Astrocyte (in vitro differentiated cells and primary cell): ENCODE measurements at regions not wholly inside any gene's neighbourhood (a gene's known extent, or its start where the extent isn't known, plus 50 kb on each side); places are given as distances from the start of the nearest gene placed in this dataset.

Experiments
- DNase-seq: peaks from one replicate; pipeline ENCODE4 v3.0.0-alpha.2; 2010; ENCODE audit warnings: low read depth
- FAIRE-seq: peaks from 2 replicates; lab custom pipeline; 2011; peaks lifted over from hg19 to GRCh38; lab: Jason Lieb, UNC
- H2AFZ ChIP-seq: 2 replicates; pipeline ENCODE4 v1.6.0; 2012; ENCODE audit warnings: low read depth, low read length, inconsistent platforms
- H3K27ac ChIP-seq: 2 replicates; pipeline ENCODE4 v1.5.1; 2011; ENCODE audit warnings: low read depth, low read length, inconsistent platforms
- H3K27me3 ChIP-seq: 2 replicates; pipeline ENCODE4 v1.6.0; 2011; ENCODE audit warnings: low read length, inconsistent platforms; ENCODE audit not compliant: insufficient read depth
- H3K36me3 ChIP-seq: 2 replicates; pipeline ENCODE4 v1.5.1; 2011; ENCODE audit warnings: low read length, inconsistent platforms; ENCODE audit not compliant: insufficient read depth
- H3K4me1 ChIP-seq: 2 replicates; pipeline ENCODE4 v1.5.1; 2011; ENCODE audit warnings: low read length, inconsistent platforms; ENCODE audit not compliant: insufficient read depth
- H3K4me2 ChIP-seq: 2 replicates; pipeline ENCODE4 v1.6.0; 2012; ENCODE audit warnings: low read length, inconsistent platforms
- H3K4me3 ChIP-seq: 2 replicates; pipeline ENCODE4 v1.5.1; 2011; ENCODE audit warnings: low read depth, mild to moderate bottlenecking, low read length, inconsistent platforms; ENCODE audit not compliant: insufficient read depth
- H3K79me2 ChIP-seq: 2 replicates; pipeline ENCODE4 v1.6.0; 2012; ENCODE audit warnings: mild to moderate bottlenecking, low read length, inconsistent platforms; ENCODE audit not compliant: insufficient read depth
- H3K9ac ChIP-seq: 2 replicates; pipeline ENCODE4 v1.6.0; 2012; ENCODE audit warnings: mild to moderate bottlenecking, low read length, inconsistent platforms
- H3K9me3 ChIP-seq: 2 replicates; pipeline ENCODE4 v1.5.1; 2012; ENCODE audit warnings: low read depth, mild to moderate bottlenecking, low read length, inconsistent platforms; ENCODE audit not compliant: insufficient read depth
- H4K20me1 ChIP-seq: 2 replicates; pipeline ENCODE4 v1.6.0; 2012; ENCODE audit warnings: low read length, inconsistent platforms; ENCODE audit not compliant: insufficient read depth
- H3K27ac Mint-ChIP-seq: one replicate; pipeline ENCODE4 v1.8.0; 2021; ENCODE audit warnings: mild to moderate bottlenecking, mixed read lengths; ENCODE audit not compliant: unreplicated experiment
- H3K27me3 Mint-ChIP-seq: one replicate; pipeline ENCODE4 v1.8.0; 2021; ENCODE audit warnings: low read depth, mixed read lengths; ENCODE audit not compliant: unreplicated experiment
- H3K36me3 Mint-ChIP-seq: one replicate; pipeline ENCODE4 v1.8.0; 2021; ENCODE audit warnings: low read depth, mixed read lengths; ENCODE audit not compliant: unreplicated experiment
- H3K4me1 Mint-ChIP-seq: one replicate; pipeline ENCODE4 v1.8.0; 2021; ENCODE audit warnings: low read depth, mixed read lengths; ENCODE audit not compliant: unreplicated experiment
- H3K4me3 Mint-ChIP-seq: one replicate; pipeline ENCODE4 v1.8.0; 2021; ENCODE audit warnings: mild to moderate bottlenecking, moderate library complexity, mixed read lengths; ENCODE audit not compliant: unreplicated experiment
- H3K9me3 Mint-ChIP-seq: one replicate; pipeline ENCODE4 v1.8.0; 2021; ENCODE audit warnings: mild to moderate bottlenecking, mixed read lengths; ENCODE audit not compliant: unreplicated experiment
- EZH2 ChIP-seq: IDR thresholded peaks from 2 replicates; pipeline ENCODE4 v1.6.1; 2012; ENCODE audit warnings: mild to moderate bottlenecking, low read length, inconsistent platforms; ENCODE audit not compliant: insufficient read depth
- TF ChIP-seq, protein P1 (sequence below): IDR thresholded peaks from 2 replicates; pipeline ENCODE4 v1.5.1; 2011; ENCODE audit warnings: low read depth, mild to moderate bottlenecking, inconsistent platforms, low read length, moderate library complexity; ENCODE audit not compliant: insufficient read depth

GRCh38 chr1:82690411-82690810, 889.7 kb downstream of the ADGRL2 start:
- Histone ChIP-seq H3K79me2 (no peaks in the 10 kb centered on the region), H4K20me1 (no peaks in the 10 kb centered on the region), H2AFZ (no peak overlapping the region), H3K9ac (no peak overlapping the region), H3K4me1 (no peaks in the 10 kb centered on the region), H3K9me3 (no peaks in the 10 kb centered on the region), H3K27ac (no peak overlapping the region), H3K4me3 (no peak overlapping the region), H3K36me3 (no peaks in the 10 kb centered on the region), H3K4me2 (no peak overlapping the region), H3K27me3 (no peaks in the 10 kb centered on the region)
- Mint-ChIP-seq H3K27me3 (no peaks in the 10 kb centered on the region), H3K4me1 (no peaks in the 10 kb centered on the region), H3K4me3 (no peak overlapping the region), H3K36me3 (no peaks in the 10 kb centered on the region), H3K27ac (no peak overlapping the region), H3K9me3 (peaks cover 13% of the 10 kb centered on the region)
- FAIRE-seq (no peak), DNase-seq (no peak)
- TF ChIP-seq, protein P1, sequence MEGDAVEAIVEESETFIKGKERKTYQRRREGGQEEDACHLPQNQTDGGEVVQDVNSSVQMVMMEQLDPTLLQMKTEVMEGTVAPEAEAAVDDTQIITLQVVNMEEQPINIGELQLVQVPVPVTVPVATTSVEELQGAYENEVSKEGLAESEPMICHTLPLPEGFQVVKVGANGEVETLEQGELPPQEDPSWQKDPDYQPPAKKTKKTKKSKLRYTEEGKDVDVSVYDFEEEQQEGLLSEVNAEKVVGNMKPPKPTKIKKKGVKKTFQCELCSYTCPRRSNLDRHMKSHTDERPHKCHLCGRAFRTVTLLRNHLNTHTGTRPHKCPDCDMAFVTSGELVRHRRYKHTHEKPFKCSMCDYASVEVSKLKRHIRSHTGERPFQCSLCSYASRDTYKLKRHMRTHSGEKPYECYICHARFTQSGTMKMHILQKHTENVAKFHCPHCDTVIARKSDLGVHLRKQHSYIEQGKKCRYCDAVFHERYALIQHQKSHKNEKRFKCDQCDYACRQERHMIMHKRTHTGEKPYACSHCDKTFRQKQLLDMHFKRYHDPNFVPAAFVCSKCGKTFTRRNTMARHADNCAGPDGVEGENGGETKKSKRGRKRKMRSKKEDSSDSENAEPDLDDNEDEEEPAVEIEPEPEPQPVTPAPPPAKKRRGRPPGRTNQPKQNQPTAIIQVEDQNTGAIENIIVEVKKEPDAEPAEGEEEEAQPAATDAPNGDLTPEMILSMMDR = no peak
- no peak for TF ChIP-seq EZH2

DNA sequence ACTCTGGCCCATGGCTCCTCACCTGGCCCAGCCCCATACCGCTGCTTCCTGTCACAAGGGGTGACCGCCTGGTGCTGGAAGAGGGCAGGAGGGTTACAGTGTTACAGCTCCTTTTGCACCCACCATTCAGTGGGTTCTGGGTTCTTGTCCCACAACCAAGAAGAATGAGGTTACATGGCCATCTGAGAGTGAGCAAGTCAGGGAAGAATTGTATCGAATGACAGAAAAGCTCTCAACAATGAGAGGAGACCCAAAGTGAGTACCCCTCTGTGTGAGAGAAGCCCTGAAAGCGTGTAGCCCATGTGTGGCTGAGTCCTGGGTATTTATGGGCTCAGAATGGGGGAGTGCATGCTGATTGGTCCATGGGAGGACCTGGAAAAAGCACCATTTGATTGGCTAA, 888.5 kb downstream of the ADGRL2 start:
- no peak overlapping the region for H3K27ac ChIP-seq
- no peaks in the 10 kb centered on the region for H3K36me3 Mint-ChIP-seq
- DNase-seq = no peak

GRCh38 chr1:82686774-82687173, 886.0 kb downstream of the ADGRL2 start:
- H4K20me1 ChIP-seq = no peaks in the 10 kb centered on the region
- FAIRE-seq (no peak), DNase-seq (no peak)
- no peaks in the 10 kb centered on the region for H3K4me1 Mint-ChIP-seq
- H3K27me3 ChIP-seq = no peaks in the 10 kb centered on the region
- TF ChIP-seq EZH2 = no peak
- TF ChIP-seq, protein P1 = no peak
- H2AFZ ChIP-seq = no peak overlapping the region
- no peak overlapping the region for H3K27ac Mint-ChIP-seq
- H3K4me2 ChIP-seq = no peak overlapping the region
- no peak overlapping the region for H3K4me3 ChIP-seq
- H3K4me1 ChIP-seq = no peaks in the 10 kb centered on the region
- no peaks in the 10 kb centered on the region for H3K36me3 ChIP-seq
- H3K9me3 Mint-ChIP-seq = peaks cover 14% of the 10 kb centered on the region
- no peaks in the 10 kb centered on the region for H3K79me2 ChIP-seq
- H3K36me3 Mint-ChIP-seq = no peaks in the 10 kb centered on the region
- H3K27me3 Mint-ChIP-seq = no peaks in the 10 kb centered on the region
- no peak overlapping the region for H3K9ac ChIP-seq
- H3K4me3 Mint-ChIP-seq = no peak overlapping the region
- no peaks in the 10 kb centered on the region for H3K9me3 ChIP-seq
- H3K27ac ChIP-seq = no peak overlapping the region

More for the DNA sequence above, 888.5 kb downstream of the ADGRL2 start:
- H3K9me3 Mint-ChIP-seq = peaks cover 13% of the 10 kb centered on the region
- no peaks in the 10 kb centered on the region for H3K27me3 Mint-ChIP-seq
- Histone ChIP-seq H2AFZ (no peak overlapping the region), H3K4me2 (no peak overlapping the region), H3K4me1 (no peaks in the 10 kb centered on the region), H3K36me3 (no peaks in the 10 kb centered on the region), H4K20me1 (no peaks in the 10 kb centered on the region), H3K9ac (no peak overlapping the region), H3K9me3 (no peaks in the 10 kb centered on the region), H3K4me3 (no peak overlapping the region), H3K27me3 (no peaks in the 10 kb centered on the region), H3K79me2 (no peaks in the 10 kb centered on the region)
- no peak for TF ChIP-seq EZH2
- TF ChIP-seq, protein P1 = no peak
- no peak overlapping the region for H3K27ac Mint-ChIP-seq
- no peak overlapping the region for H3K4me3 Mint-ChIP-seq
- no peaks in the 10 kb centered on the region for H3K4me1 Mint-ChIP-seq
- FAIRE-seq = no peak
